ENCODE measurements at regions not wholly inside any gene's neighbourhood (a gene's known extent, or its start where the extent isn't known, plus 50 kb on each side); places are given as distances from the start of the nearest gene placed in this dataset.

DNA sequence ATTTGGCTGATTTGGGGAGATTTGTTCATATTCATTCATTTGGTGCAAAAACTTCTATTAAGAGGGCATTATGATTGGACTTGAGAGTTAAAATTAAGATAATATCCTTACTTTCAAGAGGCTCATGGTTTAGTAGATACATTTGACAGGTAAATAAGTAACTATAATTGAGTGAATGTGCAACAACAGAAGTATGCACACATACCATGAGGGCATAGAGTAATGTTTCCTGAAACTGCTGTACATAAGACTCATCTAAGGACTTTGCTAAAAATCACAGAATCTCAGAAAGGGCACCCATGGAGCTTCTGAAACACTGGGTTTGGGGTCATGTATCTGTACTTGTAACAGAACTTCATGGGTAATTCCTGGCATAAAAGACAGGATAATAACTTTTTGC is 70.1 kb upstream of the PPP2R2B start:
- no peak for TF ChIP-seq CTCF (IDR thresholded peaks at IDR 0.05)
- TF ChIP-seq POLR2A (IDR thresholded peaks at IDR 0.05), result no peak
- TF ChIP-seq POLR2AphosphoS5 (IDR thresholded peaks at IDR 0.05), result no peak

All from suprapubic skin (tissue), 4 donors.